ENCODE measurements at regions not wholly inside any gene's neighbourhood (a gene's known extent, or its start where the extent isn't known, plus 50 kb on each side); places are given as distances from the start of the nearest gene placed in this dataset.

DNA sequence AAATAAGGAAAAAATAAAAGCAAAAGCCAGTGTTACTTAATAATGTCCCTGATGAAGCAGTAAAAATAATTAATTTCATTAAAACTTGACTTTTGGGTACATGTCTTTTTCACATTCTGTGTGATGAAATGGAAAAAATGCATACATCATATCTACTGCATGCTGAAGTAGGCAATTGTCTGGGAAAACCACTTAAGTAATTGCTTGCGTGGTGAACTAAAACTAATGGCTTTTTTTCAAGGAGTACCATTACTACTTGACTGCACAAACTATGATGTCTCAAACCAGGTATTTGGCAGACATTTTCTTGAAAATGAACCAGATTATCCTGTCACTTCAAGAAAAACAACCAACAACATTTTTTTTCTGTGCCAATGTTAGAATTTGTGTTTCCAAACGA lies 91.3 kb upstream of the AKIRIN2 start:
- Mint-ChIP-seq H3K4me1 (peaks cover 45% of the 10 kb centered on the region), H3K27me3 (ENCODE audit: insufficient read depth) (no peaks in the 10 kb centered on the region), H3K4me3 (no peak overlapping the region), H3K36me3 (ENCODE audit: low read depth) (no peaks in the 10 kb centered on the region), H3K9me3 (no peaks in the 10 kb centered on the region), H3K27ac (no peak overlapping the region)
- 95 to 100% methylated on average over 2 of the region's 2 CpGs for WGBS, 2 experiments (ENCODE audit: insufficient coverage in 1 of 2, insufficient read length in 1 of 2)
- no peak for DNase-seq
- peaks cover 14% of the 10 kb centered on the region for H3K4me1 ChIP-seq (ENCODE audit: control insufficient read depth, insufficient read depth, low read length)
- H3K36me3 ChIP-seq (ENCODE audit: control insufficient read depth, insufficient read depth, low read length), result no peaks in the 10 kb centered on the region
- H3K9me3 ChIP-seq (ENCODE audit: control insufficient read depth, low read length), result no peaks in the 10 kb centered on the region
- no peak overlapping the region for H3K27ac ChIP-seq (ENCODE audit: low read depth, low read length)
- no peaks in the 10 kb centered on the region for H3K27me3 ChIP-seq (ENCODE audit: control insufficient read depth, insufficient read depth, low read length, poor library complexity, severe bottlenecking)
- TF ChIP-seq, protein P1, sequence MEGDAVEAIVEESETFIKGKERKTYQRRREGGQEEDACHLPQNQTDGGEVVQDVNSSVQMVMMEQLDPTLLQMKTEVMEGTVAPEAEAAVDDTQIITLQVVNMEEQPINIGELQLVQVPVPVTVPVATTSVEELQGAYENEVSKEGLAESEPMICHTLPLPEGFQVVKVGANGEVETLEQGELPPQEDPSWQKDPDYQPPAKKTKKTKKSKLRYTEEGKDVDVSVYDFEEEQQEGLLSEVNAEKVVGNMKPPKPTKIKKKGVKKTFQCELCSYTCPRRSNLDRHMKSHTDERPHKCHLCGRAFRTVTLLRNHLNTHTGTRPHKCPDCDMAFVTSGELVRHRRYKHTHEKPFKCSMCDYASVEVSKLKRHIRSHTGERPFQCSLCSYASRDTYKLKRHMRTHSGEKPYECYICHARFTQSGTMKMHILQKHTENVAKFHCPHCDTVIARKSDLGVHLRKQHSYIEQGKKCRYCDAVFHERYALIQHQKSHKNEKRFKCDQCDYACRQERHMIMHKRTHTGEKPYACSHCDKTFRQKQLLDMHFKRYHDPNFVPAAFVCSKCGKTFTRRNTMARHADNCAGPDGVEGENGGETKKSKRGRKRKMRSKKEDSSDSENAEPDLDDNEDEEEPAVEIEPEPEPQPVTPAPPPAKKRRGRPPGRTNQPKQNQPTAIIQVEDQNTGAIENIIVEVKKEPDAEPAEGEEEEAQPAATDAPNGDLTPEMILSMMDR (conservative IDR thresholded peaks at IDR 0.05), result no peak
- H3K4me3 ChIP-seq (ENCODE audit: low read length), result no peak overlapping the region
- no peak overlapping the region for H3K9ac ChIP-seq (ENCODE audit: extremely low read depth, low read length, poor library complexity, severe bottlenecking)

- H3K9ac ChIP-seq (ENCODE audit: extremely low read depth, low read length, poor library complexity, severe bottlenecking), result no peak overlapping the region
- DNase-seq, result no peak
- Mint-ChIP-seq H3K4me3 (no peak overlapping the region), H3K36me3 (ENCODE audit: low read depth) (no peaks in the 10 kb centered on the region), H3K27me3 (ENCODE audit: insufficient read depth) (no peaks in the 10 kb centered on the region), H3K4me1 (peaks cover 45% of the 10 kb centered on the region), H3K9me3 (no peaks in the 10 kb centered on the region), H3K27ac (no peak overlapping the region)
- H3K36me3 ChIP-seq (ENCODE audit: control insufficient read depth, insufficient read depth, low read length), result no peaks in the 10 kb centered on the region
- H3K27ac ChIP-seq (ENCODE audit: low read depth, low read length), result no peak overlapping the region
- no peaks in the 10 kb centered on the region for H3K9me3 ChIP-seq (ENCODE audit: control insufficient read depth, low read length)
- TF ChIP-seq, protein P1 (conservative IDR thresholded peaks at IDR 0.05), result no peak
- H3K4me1 ChIP-seq (ENCODE audit: control insufficient read depth, insufficient read depth, low read length), result peaks cover 14% of the 10 kb centered on the region
- 95 to 100% methylated on average over 1 to 7 of the region's 7 CpGs for WGBS, 2 experiments (ENCODE audit: insufficient coverage in 1 of 2, insufficient read length in 1 of 2)
- no peaks in the 10 kb centered on the region for H3K27me3 ChIP-seq (ENCODE audit: control insufficient read depth, insufficient read depth, low read length, poor library complexity, severe bottlenecking)
- no peak overlapping the region for H3K4me3 ChIP-seq (ENCODE audit: low read length)
Observed at GRCh38 chr6:87791982-87792381, 89.9 kb upstream of the AKIRIN2 start.

GRCh38 chr6:87791485-87791884 lies 89.5 kb upstream of the AKIRIN2 start:
- TF ChIP-seq, protein P1 (conservative IDR thresholded peaks at IDR 0.05), result no peak
- Histone ChIP-seq H3K4me1 (ENCODE audit: control insufficient read depth, insufficient read depth, low read length) (peaks cover 17% of the 10 kb centered on the region), H3K36me3 (ENCODE audit: control insufficient read depth, insufficient read depth, low read length) (no peaks in the 10 kb centered on the region), H3K9me3 (ENCODE audit: control insufficient read depth, low read length) (no peaks in the 10 kb centered on the region), H3K27me3 (ENCODE audit: control insufficient read depth, insufficient read depth, low read length, poor library complexity, severe bottlenecking) (no peaks in the 10 kb centered on the region), H3K9ac (ENCODE audit: extremely low read depth, low read length, poor library complexity, severe bottlenecking) (no peak overlapping the region), H3K4me3 (ENCODE audit: low read length) (no peak overlapping the region), H3K27ac (ENCODE audit: low read depth, low read length) (no peak overlapping the region)
- H3K27ac Mint-ChIP-seq, result no peak overlapping the region
- DNase-seq, result no peak
- no peaks in the 10 kb centered on the region for H3K36me3 Mint-ChIP-seq (ENCODE audit: low read depth)
- WGBS, 2 experiments (ENCODE audit: insufficient coverage in 1 of 2, insufficient read length in 1 of 2), result 94 to 96% methylated on average over 6 of the region's 6 CpGs
- no peaks in the 10 kb centered on the region for H3K9me3 Mint-ChIP-seq
- H3K4me3 Mint-ChIP-seq, result no peak overlapping the region
- peaks cover 46% of the 10 kb centered on the region for H3K4me1 Mint-ChIP-seq
- no peaks in the 10 kb centered on the region for H3K27me3 Mint-ChIP-seq (ENCODE audit: insufficient read depth)

Measured in endodermal cell (in vitro differentiated cells).